B cell (primary cell): ENCODE measurements at regions not wholly inside any gene's neighbourhood (a gene's known extent, or its start where the extent isn't known, plus 50 kb on each side); places are given as distances from the start of the nearest gene placed in this dataset.
A peak's percentile ranks its signal among the peaks of the same experiment; 100 is the strongest.

Experiments
- ATAC-seq: fragments of 200-7000 bp; cut with Tn5 transposase; one replicate; pipeline ENCODE4 v1.10.0; 2021; ENCODE audit warnings: low read depth, mild to moderate bottlenecking, moderate number of reproducible peaks, moderate library complexity
- CTCF ChIA-PET: fragments of 350-600 bp; sonication (Branson Sonifier 250); formaldehyde crosslinking; loops from one replicate; lab custom pipeline; 2021; ENCODE audit warnings: antibody characterized with exemption, inconsistent platforms; lab: Charles Lee
- POLR2A ChIA-PET: fragments of 350-600 bp; sonication (Branson Sonifier 250); formaldehyde crosslinking; loops from one replicate; lab custom pipeline; 2021; ENCODE audit warnings: antibody characterized with exemption; lab: Charles Lee
- DNase-seq: peaks from one replicate; pipeline ENCODE4 v3.0.0; 2013
- H2AFZ ChIP-seq: 2 replicates; pipeline ENCODE4 v1.6.1; 2012; ENCODE audit warnings: mild to moderate bottlenecking, low read depth, low read length; ENCODE audit not compliant: insufficient read depth, poor library complexity, severe bottlenecking
- H3K27ac ChIP-seq, 2 donors: 1 replicate in 1 of 2; 2 replicates in 1 of 2; pipeline ENCODE4 v1.5.1; 2012 to 2013; ENCODE audit warnings: low read length in 2 of 2, mild to moderate bottlenecking in 2 of 2, moderate library complexity in 1 of 2
- H3K27me3 ChIP-seq, 4 experiments: fragments of 200-600 bp in 1 of 4; sonication (generic) in 1 of 4; replicated peaks in 1 of 4; 1 replicate in 2 of 4; 2 replicates in 2 of 4; pipeline versions ENCODE4 v1.6.1 to v1.7.0; 2013 to 2016; ENCODE audit warnings: low read length in 3 of 4, mild to moderate bottlenecking in 2 of 4, mixed read lengths in 1 of 4, moderate library complexity in 1 of 4; ENCODE audit not compliant: insufficient read depth in 4 of 4, control insufficient read depth in 3 of 4; ENCODE audit errors: control extremely low read depth in 1 of 4
- H3K36me3 ChIP-seq, 2 experiments: replicated peaks in 1 of 2; 1 replicate in 1 of 2; 2 replicates in 1 of 2; pipeline versions ENCODE4 v1.6.1 to v1.7.1; 2013; ENCODE audit warnings: low read length in 1 of 2; ENCODE audit not compliant: insufficient read depth in 2 of 2, control insufficient read depth in 1 of 2; ENCODE audit errors: control extremely low read depth in 1 of 2, extremely low read depth in 1 of 2
- H3K4me1 ChIP-seq, 2 donors: fragments of 200-600 bp in 1 of 2; sonication (generic) in 1 of 2; 1 replicate in 1 of 2; 2 replicates in 1 of 2; pipeline versions ENCODE4 v1.5.1 to v1.6.1; 2013 to 2017; ENCODE audit warnings: low read length in 2 of 2; ENCODE audit not compliant: control insufficient read depth in 2 of 2, insufficient read depth in 2 of 2
- H3K4me2 ChIP-seq: replicated peaks from 2 replicates; pipeline ENCODE3; 2012; ENCODE audit warnings: mild to moderate bottlenecking, low read depth, low read length; ENCODE audit not compliant: poor library complexity, severe bottlenecking
- H3K4me3 ChIP-seq, 5 experiments: fragments of 200-600 bp in 1 of 5; sonication (generic) in 1 of 5; 1 replicate in 3 of 5; 2 replicates in 2 of 5; pipeline versions ENCODE4 v1.5.1 to v1.7.0; 2011 to 2016; ENCODE audit warnings: low read length in 4 of 5, mild to moderate bottlenecking in 4 of 5, low read depth in 2 of 5, control low read depth in 1 of 5, moderate library complexity in 1 of 5; ENCODE audit not compliant: insufficient read depth in 1 of 5; ENCODE audit errors: control extremely low read depth in 1 of 5, extremely low read depth in 1 of 5
- H3K79me2 ChIP-seq: fragments of 200-600 bp; sonication (generic); one replicate; pipeline ENCODE4 v1.6.0; 2016; ENCODE audit warnings: low read length; ENCODE audit not compliant: control insufficient read depth, insufficient read depth
- H3K9ac ChIP-seq: fragments of 200-600 bp; sonication (generic); 2 replicates; pipeline ENCODE4 v1.6.1; 2017; ENCODE audit warnings: mild to moderate bottlenecking, low read length, moderate library complexity
- H3K9me3 ChIP-seq, 3 donors: one replicate each; pipeline versions ENCODE4 v1.6.1 to v1.7.1; 2013; ENCODE audit warnings: low read length in 2 of 3; ENCODE audit not compliant: control insufficient read depth in 2 of 3, insufficient read depth in 1 of 3; ENCODE audit errors: control extremely low read depth in 1 of 3
- H4K20me1 ChIP-seq: 2 replicates; pipeline ENCODE4 v1.6.0; 2012; ENCODE audit warnings: mild to moderate bottlenecking, low read length; ENCODE audit not compliant: insufficient read depth, control insufficient read depth, poor library complexity, severe bottlenecking
- H3K27ac Mint-ChIP-seq: one replicate; pipeline ENCODE4 v1.8.0; 2021; ENCODE audit warnings: mixed read lengths
- H3K27me3 Mint-ChIP-seq: one replicate; pipeline ENCODE4 v1.8.0; 2021; ENCODE audit warnings: mixed read lengths
- H3K4me1 Mint-ChIP-seq: one replicate; pipeline ENCODE4 v1.8.0; 2021; ENCODE audit warnings: mixed read lengths
- H3K4me3 Mint-ChIP-seq: one replicate; pipeline ENCODE4 v1.8.0; 2021; ENCODE audit warnings: mixed read lengths
- H3K9me3 Mint-ChIP-seq: one replicate; pipeline ENCODE4 v1.8.0; 2022; ENCODE audit warnings: mixed read lengths; ENCODE audit not compliant: insufficient read depth
- EZH2 ChIP-seq: IDR thresholded peaks from 2 replicates; pipeline ENCODE4 v1.6.1; 2012; ENCODE audit warnings: borderline replicate concordance, low read depth, mild to moderate bottlenecking, moderate library complexity, low read length; ENCODE audit not compliant: insufficient read depth, poor library complexity, severe bottlenecking
- WGBS: methylation state at CpG from one replicate; pipeline ENCODE4 v1.1.5; 2013; ENCODE audit warnings: missing lambda C conversion rate; ENCODE audit not compliant: insufficient coverage; 5-methylcytosine and 5-hydroxymethylcytosine counted together
- intact Hi-C: fragments of 100-400 bp; cut with micrococcal nuclease; formaldehyde crosslinking; loops from one replicate; pipeline ENCODE4 v1.10.0; 2022
- TF ChIP-seq, protein P1 (sequence below): fragments of 200-600 bp; IDR thresholded peaks from one replicate; pipeline ENCODE4 v1.8.0; 2022; ENCODE audit warnings: antibody characterized with exemption, mild to moderate bottlenecking

DNA sequence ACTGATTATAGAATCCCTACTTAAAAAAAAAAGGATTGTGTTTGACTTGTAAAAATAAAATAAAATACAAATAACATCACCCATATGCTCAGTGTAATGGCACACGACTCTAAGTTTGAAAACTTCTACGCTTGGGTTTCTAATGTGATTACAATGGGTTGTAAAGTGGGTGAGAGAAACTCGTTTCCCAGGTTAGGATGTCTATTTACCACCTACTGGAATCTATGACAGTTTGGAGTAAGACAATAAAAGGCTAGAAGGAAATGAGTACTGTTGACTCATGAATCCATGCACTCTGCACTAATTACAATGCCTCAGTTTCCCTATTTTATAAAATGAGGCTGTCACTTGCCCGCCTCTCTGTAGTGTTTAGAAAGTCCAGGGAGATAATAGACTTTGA, 204.0 kb upstream of the FOXN2 start:
- H3K9me3 Mint-ChIP-seq = no peaks in the 10 kb centered on the region
- H3K4me2 ChIP-seq = no peak overlapping the region
- no CpG with 5 or more reads among the region's 4 CpGs for WGBS

DNA sequence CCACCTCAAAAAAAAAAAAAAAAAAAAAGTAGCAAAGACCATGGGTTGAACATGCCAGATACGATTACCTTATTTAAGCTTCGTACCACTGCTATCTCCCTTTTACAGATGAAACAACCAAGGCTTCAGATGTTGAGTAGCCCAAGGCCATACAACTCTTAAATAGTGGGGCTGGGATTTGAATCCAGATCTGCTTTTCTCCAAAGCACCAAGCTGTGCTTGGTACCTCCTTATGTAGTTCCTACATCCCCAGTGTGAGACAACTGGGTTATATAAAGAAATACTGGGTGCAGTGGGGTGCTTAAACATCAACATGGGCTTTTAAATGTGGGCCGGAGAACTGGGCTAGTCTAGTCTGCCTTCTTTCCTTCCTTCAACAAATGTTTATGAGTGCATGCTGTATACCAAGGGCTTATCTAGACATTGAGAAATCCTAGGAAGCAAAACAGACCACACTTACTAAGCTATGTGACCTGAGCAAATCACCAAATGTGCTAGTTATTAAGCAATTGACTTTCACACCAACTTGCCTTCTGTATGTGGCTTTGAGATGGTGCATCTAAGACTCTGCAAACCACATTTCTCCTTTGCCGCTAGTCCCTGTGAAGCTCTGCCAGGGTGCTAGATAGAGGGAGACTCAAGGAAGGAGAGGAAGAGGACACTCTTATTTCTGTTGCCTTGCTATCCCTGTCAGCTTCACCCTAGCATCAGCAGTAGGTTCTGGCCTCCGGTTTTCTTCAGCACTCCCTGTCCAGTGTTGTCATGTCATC, 201.4 kb upstream of the FOXN2 start:
- Mint-ChIP-seq H3K9me3 (no peaks in the 10 kb centered on the region), H3K27ac (peak overlapping the region; percentile 34), H3K4me3 (peak overlapping the region; percentile 57), H3K4me1 (peaks cover 17% of the 10 kb centered on the region), H3K27me3 (no peaks in the 10 kb centered on the region)
- H3K27me3 ChIP-seq = no peaks in the 10 kb centered on the region
- H4K20me1 ChIP-seq = no peaks in the 10 kb centered on the region
- H3K79me2 ChIP-seq = no peaks in the 10 kb centered on the region
- peaks cover 4 to 7% of the 10 kb centered on the region in 2 donors for H3K4me1 ChIP-seq
- POLR2A ChIA-PET = interaction anchor here (0.6 kb wide), 1 partner anchor 299 kb away, joined by 5 read pairs; no protein-coding TSS in a partner anchor
- no peak overlapping the region for H3K4me3 ChIP-seq
- no peak overlapping the region for H3K9ac ChIP-seq
- WGBS = 100% methylated on average over 1 of the region's 5 CpGs
- CTCF ChIA-PET = interaction anchor here (1.0 to 1.7 kb wide), 6 partner anchors 8 to 312 kb away, joined by 3 to 6 read pairs (median 3); no protein-coding TSS in a partner anchor
- intact Hi-C loops = no loop called here
- no peak overlapping the region for H3K27ac ChIP-seq
- ATAC-seq (no peak), DNase-seq (peak; percentile 10)
- no peak overlapping the region for H3K4me2 ChIP-seq
- H2AFZ ChIP-seq = no peak overlapping the region
- no peaks in the 10 kb centered on the region for H3K36me3 ChIP-seq
- TF ChIP-seq, protein P1, sequence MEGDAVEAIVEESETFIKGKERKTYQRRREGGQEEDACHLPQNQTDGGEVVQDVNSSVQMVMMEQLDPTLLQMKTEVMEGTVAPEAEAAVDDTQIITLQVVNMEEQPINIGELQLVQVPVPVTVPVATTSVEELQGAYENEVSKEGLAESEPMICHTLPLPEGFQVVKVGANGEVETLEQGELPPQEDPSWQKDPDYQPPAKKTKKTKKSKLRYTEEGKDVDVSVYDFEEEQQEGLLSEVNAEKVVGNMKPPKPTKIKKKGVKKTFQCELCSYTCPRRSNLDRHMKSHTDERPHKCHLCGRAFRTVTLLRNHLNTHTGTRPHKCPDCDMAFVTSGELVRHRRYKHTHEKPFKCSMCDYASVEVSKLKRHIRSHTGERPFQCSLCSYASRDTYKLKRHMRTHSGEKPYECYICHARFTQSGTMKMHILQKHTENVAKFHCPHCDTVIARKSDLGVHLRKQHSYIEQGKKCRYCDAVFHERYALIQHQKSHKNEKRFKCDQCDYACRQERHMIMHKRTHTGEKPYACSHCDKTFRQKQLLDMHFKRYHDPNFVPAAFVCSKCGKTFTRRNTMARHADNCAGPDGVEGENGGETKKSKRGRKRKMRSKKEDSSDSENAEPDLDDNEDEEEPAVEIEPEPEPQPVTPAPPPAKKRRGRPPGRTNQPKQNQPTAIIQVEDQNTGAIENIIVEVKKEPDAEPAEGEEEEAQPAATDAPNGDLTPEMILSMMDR = no peak
- no peak for TF ChIP-seq EZH2
- no peaks in the 10 kb centered on the region for H3K9me3 ChIP-seq

More for the DNA sequence above, 204.0 kb upstream of the FOXN2 start:
- no peak overlapping the region for H3K27ac ChIP-seq
- peaks cover 3% of the 10 kb centered on the region for H3K79me2 ChIP-seq
- H3K4me3 ChIP-seq = no peak overlapping the region
- POLR2A ChIA-PET = no interaction called here
- CTCF ChIA-PET = interaction anchor here (0.6 to 8.7 kb wide), 4 partner anchors 252 to 313 kb away, joined by 3 to 171 read pairs (median 44); no protein-coding TSS in a partner anchor
- Mint-ChIP-seq H3K27me3 (no peaks in the 10 kb centered on the region), H3K27ac (no peak overlapping the region), H3K4me3 (peak overlapping the region; percentile 95), H3K4me1 (peaks cover 27% of the 10 kb centered on the region)
- no peaks in the 10 kb centered on the region for H4K20me1 ChIP-seq
- H3K27me3 ChIP-seq = no peaks in the 10 kb centered on the region
- intact Hi-C loops = no loop called here
- TF ChIP-seq EZH2 = no peak
- TF ChIP-seq, protein P1 = no peak
- ATAC-seq (no peak), DNase-seq (no peak)
- peaks cover 7 to 16% of the 10 kb centered on the region in 2 donors for H3K4me1 ChIP-seq
- peak overlapping the region; percentile 85 for H2AFZ ChIP-seq
- H3K36me3 ChIP-seq = no peaks in the 10 kb centered on the region
- no peaks in the 10 kb centered on the region for H3K9me3 ChIP-seq
- H3K9ac ChIP-seq = no peak overlapping the region
